ENCODE measurements at regions not wholly inside any gene's neighbourhood (a gene's known extent, or its start where the extent isn't known, plus 50 kb on each side); places are given as distances from the start of the nearest gene placed in this dataset.
A peak's percentile ranks its signal among the peaks of the same experiment; 100 is the strongest.

DNA sequence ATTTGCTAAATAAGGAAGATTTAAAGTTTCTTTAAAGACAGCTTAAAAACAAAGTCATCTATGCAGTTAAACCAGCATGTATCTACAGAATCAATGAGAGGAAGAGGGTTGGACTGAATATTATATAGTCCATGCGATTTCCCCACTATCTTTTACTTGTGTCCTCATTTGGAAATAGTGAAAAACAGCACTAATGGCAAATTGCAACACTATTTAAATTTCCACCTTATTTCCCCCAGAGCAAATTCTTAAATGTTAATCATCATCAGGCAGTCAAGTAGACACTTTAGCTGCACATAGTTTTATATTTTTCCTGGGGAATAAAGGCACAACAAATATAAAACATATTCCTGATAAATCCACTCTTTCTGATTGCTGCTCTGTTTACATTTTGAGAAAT is 114.6 kb downstream of the LCA5 start:
- TF ChIP-seq, protein P1, sequence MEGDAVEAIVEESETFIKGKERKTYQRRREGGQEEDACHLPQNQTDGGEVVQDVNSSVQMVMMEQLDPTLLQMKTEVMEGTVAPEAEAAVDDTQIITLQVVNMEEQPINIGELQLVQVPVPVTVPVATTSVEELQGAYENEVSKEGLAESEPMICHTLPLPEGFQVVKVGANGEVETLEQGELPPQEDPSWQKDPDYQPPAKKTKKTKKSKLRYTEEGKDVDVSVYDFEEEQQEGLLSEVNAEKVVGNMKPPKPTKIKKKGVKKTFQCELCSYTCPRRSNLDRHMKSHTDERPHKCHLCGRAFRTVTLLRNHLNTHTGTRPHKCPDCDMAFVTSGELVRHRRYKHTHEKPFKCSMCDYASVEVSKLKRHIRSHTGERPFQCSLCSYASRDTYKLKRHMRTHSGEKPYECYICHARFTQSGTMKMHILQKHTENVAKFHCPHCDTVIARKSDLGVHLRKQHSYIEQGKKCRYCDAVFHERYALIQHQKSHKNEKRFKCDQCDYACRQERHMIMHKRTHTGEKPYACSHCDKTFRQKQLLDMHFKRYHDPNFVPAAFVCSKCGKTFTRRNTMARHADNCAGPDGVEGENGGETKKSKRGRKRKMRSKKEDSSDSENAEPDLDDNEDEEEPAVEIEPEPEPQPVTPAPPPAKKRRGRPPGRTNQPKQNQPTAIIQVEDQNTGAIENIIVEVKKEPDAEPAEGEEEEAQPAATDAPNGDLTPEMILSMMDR (conservative IDR thresholded peaks at IDR 0.05), result no peak
- TF ChIP-seq EZH2 (IDR thresholded peaks at IDR 0.05; ENCODE audit: low read depth), result no peak
- H3K9me3 ChIP-seq (ENCODE audit: insufficient read depth, low read depth), result no peaks in the 10 kb centered on the region
- no peaks in the 10 kb centered on the region for H3K4me1 ChIP-seq (replicated peaks; ENCODE audit: insufficient read depth)
- DNase-seq, result no peak
- ChIA-PET CTCF (no interaction called here), POLR2A (ENCODE audit: unreplicated experiment) (no interaction called here)
- no peaks in the 10 kb centered on the region for H3K9me2 ChIP-seq (ENCODE audit: insufficient read depth)
- H3F3A ChIP-seq (ENCODE audit: insufficient read depth, low read depth), result no peaks in the 10 kb centered on the region
- no peak overlapping the region for H3K27ac ChIP-seq
- H3K27me3 ChIP-seq (ENCODE audit: insufficient read depth, low read depth), result no peaks in the 10 kb centered on the region
- no peaks in the 10 kb centered on the region for H3K36me3 ChIP-seq (ENCODE audit: low read depth)
- no peak overlapping the region for H2AFZ ChIP-seq
- BruUV-seq (replicated peaks), result no TSS peak
- intact Hi-C loops (cut with micrococcal nuclease; ENCODE audit: unreplicated experiment), result no loop called here
- no peaks in the 10 kb centered on the region for H3K79me2 ChIP-seq (ENCODE audit: low read depth)
- no peak overlapping the region for H3K4me2 ChIP-seq
- no peaks in the 10 kb centered on the region for H4K20me1 ChIP-seq (ENCODE audit: insufficient read depth)
- H3K4me3 ChIP-seq, result no peak overlapping the region

DNA sequence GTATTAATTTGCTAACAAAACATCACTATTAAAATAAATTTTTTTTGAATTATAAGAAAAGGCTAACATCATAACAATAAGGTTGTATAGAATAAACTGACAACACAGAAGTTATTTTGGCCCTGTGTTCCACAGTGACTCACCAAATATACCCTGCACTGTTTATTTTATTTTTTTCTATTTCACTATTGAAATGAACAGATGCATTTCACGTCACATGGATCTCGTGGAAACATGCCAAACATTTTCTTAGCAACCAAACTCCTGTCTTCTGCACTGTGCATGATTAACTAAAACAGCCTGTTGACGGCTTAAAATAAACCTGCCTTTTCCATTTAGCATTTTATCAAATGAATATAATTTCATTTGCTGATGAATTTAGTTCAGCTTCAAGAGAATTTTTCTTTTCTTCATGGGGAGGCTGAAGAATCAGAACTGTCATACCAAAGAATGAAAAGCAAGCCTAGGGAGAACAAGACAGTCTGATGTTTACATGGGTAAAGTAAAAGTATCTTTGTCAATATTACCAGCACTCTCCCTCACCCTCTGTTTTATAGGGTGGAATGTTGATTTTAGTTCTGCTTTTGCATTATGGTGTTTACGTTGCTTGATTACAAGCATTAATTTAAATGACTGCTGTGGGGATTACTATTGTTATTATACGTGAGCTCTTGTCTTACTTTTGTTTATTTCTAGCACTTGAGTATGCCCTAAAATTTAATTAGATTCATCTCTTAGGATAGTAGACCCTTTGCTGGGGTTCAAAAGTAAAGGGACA is 115.3 kb downstream of the LCA5 start:
- no peaks in the 10 kb centered on the region for H3K9me3 ChIP-seq (ENCODE audit: insufficient read depth, low read depth)
- no peak overlapping the region for H3K4me3 ChIP-seq
- H3K27me3 ChIP-seq (ENCODE audit: insufficient read depth, low read depth), result no peaks in the 10 kb centered on the region
- H4K20me1 ChIP-seq (ENCODE audit: insufficient read depth), result no peaks in the 10 kb centered on the region
- no peak overlapping the region for H2AFZ ChIP-seq
- intact Hi-C loops (cut with micrococcal nuclease; ENCODE audit: unreplicated experiment), result no loop called here
- ChIA-PET CTCF (no interaction called here), POLR2A (ENCODE audit: unreplicated experiment) (no interaction called here)
- no peaks in the 10 kb centered on the region for H3F3A ChIP-seq (ENCODE audit: insufficient read depth, low read depth)
- no TSS peak for BruUV-seq (replicated peaks)
- no peaks in the 10 kb centered on the region for H3K9me2 ChIP-seq (ENCODE audit: insufficient read depth)
- H3K27ac ChIP-seq, result no peak overlapping the region
- DNase-seq, result peak in 1 of 2 experiments; percentile 37
- no peak overlapping the region for H3K4me2 ChIP-seq
- H3K4me1 ChIP-seq (replicated peaks; ENCODE audit: insufficient read depth), result no peaks in the 10 kb centered on the region
- no peaks in the 10 kb centered on the region for H3K36me3 ChIP-seq (ENCODE audit: low read depth)
- TF ChIP-seq, protein P1 (conservative IDR thresholded peaks at IDR 0.05), result no peak
- TF ChIP-seq EZH2 (IDR thresholded peaks at IDR 0.05; ENCODE audit: low read depth), result no peak
- no peaks in the 10 kb centered on the region for H3K79me2 ChIP-seq (ENCODE audit: low read depth)

DNA sequence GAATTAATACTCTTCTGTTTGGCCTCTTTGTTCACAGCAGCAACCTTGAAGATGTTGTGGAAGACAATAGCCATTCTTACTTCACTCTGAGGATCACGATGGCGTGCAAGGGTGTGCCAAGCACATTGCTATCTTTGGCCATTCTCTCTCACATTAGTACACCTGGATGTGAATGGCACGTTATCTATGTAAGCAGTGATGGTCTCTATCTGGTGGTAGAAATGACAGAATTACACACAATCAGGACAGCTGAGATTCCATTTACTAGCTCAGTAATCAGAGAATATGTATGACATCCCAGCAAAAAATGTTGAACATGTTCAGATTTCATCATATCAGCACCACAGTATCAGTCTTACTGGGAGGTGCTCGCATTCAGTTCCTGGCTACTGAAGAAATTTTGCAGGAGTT is 116.2 kb downstream of the LCA5 start:
- H3K27ac ChIP-seq, result no peak overlapping the region
- no peaks in the 10 kb centered on the region for H3K36me3 ChIP-seq (ENCODE audit: low read depth)
- no peaks in the 10 kb centered on the region for H3K27me3 ChIP-seq (ENCODE audit: insufficient read depth, low read depth)
- no peak for TF ChIP-seq EZH2 (IDR thresholded peaks at IDR 0.05; ENCODE audit: low read depth)
- TF ChIP-seq, protein P1 (conservative IDR thresholded peaks at IDR 0.05), result no peak
- no peak overlapping the region for H2AFZ ChIP-seq
- no peaks in the 10 kb centered on the region for H3K4me1 ChIP-seq (replicated peaks; ENCODE audit: insufficient read depth)
- H3K79me2 ChIP-seq (ENCODE audit: low read depth), result no peaks in the 10 kb centered on the region
- no peaks in the 10 kb centered on the region for H3K9me2 ChIP-seq (ENCODE audit: insufficient read depth)
- no peak overlapping the region for H3K4me3 ChIP-seq
- no peak overlapping the region for H3K4me2 ChIP-seq
- no peaks in the 10 kb centered on the region for H4K20me1 ChIP-seq (ENCODE audit: insufficient read depth)
- POLR2A ChIA-PET (ENCODE audit: unreplicated experiment), result no interaction called here
- no peak for DNase-seq
- no peaks in the 10 kb centered on the region for H3F3A ChIP-seq (ENCODE audit: insufficient read depth, low read depth)
- H3K9me3 ChIP-seq (ENCODE audit: insufficient read depth, low read depth), result no peaks in the 10 kb centered on the region
- intact Hi-C loops (cut with micrococcal nuclease; ENCODE audit: unreplicated experiment), result no loop called here
- CTCF ChIA-PET, result no interaction called here
- no TSS peak for BruUV-seq (replicated peaks)

Data from PC-9 (cell line).